H1 (cell line): ENCODE measurements at regions not wholly inside any gene's neighbourhood (a gene's known extent, or its start where the extent isn't known, plus 50 kb on each side); places are given as distances from the start of the nearest gene placed in this dataset.

Source experiments
- GTF2F1 ChIP-seq: IDR thresholded peaks from 2 replicates; pipeline ENCODE4 v1.6.1; 2012; ENCODE audit warnings: low read depth, low read length, improper control_type of control experiment, borderline replicate concordance
- KDM4A ChIP-seq: IDR thresholded peaks from one replicate; pipeline ENCODE4 v1.7.1; 2012; ENCODE audit warnings: low read depth, mild to moderate bottlenecking, moderate library complexity, low read length, inconsistent platforms; ENCODE audit not compliant: severe bottlenecking
- NRF1 ChIP-seq: IDR thresholded peaks from 2 replicates; pipeline ENCODE4 v1.6.1; 2011; ENCODE audit warnings: mild to moderate bottlenecking, low read depth, low read length, improper control_type of control experiment

DNA sequence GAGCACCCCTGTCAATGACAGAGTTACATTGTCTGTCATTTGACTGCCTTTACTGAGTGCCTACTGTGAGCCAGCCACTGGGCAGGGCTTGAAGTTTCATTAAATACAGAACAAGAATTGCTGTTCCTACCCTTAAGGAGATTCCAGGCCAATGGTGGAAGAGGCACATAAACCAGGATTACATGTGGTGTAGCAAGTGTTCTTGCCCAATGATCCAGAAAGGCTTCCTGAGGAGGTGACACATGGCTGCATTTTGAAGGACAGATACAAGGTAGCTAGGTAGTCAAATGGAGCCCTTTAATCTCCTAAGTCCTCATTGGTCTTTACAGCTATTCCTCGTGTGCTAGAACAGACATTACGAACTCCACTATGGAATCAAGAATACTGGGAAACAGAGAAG lies 312.7 kb downstream of the ETAA1 start (continued):
- TF ChIP-seq KDM4A (no peak), NRF1 (no peak), GTF2F1 (no peak)
